Adrenal gland (tissue), 9 donors: ENCODE measurements at regions not wholly inside any gene's neighbourhood (a gene's known extent, or its start where the extent isn't known, plus 50 kb on each side); places are given as distances from the start of the nearest gene placed in this dataset.

Source experiments
- DNase-seq, 7 donors: peaks; one replicate each; pipeline ENCODE4 v3.0.0-alpha.2; 2019 to 2020
- H3K27ac ChIP-seq, 5 donors: fragments of 200-600 bp; sonication (generic) in 4 of 5; 1 replicate in 3 of 5; 2 replicates in 2 of 5; pipeline versions ENCODE4 v1.5.1 to v1.8.0; 2016 to 2020; ENCODE audit warnings: mild to moderate bottlenecking in 1 of 5
- H3K27me3 ChIP-seq: fragments of 200-600 bp; 2 replicates; pipeline ENCODE4 v1.8.0; 2021
- H3K36me3 ChIP-seq, 2 donors: fragments of 200-600 bp; replicated peaks in 1 of 2; 1 replicate in 1 of 2; 2 replicates in 1 of 2; pipeline versions ENCODE4 v1.5.1 to v1.8.0; 2018 to 2022
- H3K4me1 ChIP-seq, 2 donors: fragments of 200-600 bp; replicated peaks in 1 of 2; 1 replicate in 1 of 2; 2 replicates in 1 of 2; pipeline versions ENCODE4 v1.5.1 to v1.8.0; 2018 to 2021
- H3K4me3 ChIP-seq, 4 donors: fragments of 200-600 bp; sonication (generic) in 3 of 4; one replicate each; pipeline ENCODE4 v1.5.1; 2016 to 2018
- H3K9me3 ChIP-seq, 3 donors: fragments of 200-600 bp; sonication (generic) in 1 of 3; replicated peaks in 1 of 3; 1 replicate in 2 of 3; 2 replicates in 1 of 3; pipeline versions ENCODE4 v1.5.1 to v1.8.0; 2016 to 2021
- POLR2A ChIP-seq, 2 donors: fragments of 450-650 bp; IDR thresholded peaks; one replicate each; pipeline ENCODE4 v1.6.1; 2017; ENCODE audit warnings: antibody characterized with exemption in 2 of 2, mild to moderate bottlenecking in 2 of 2, moderate library complexity in 1 of 2
- WGBS, 4 donors: extraction: QIAGEN DNeasy Blood & Tissue Kit in 2 of 4; methylation state at CpG; one replicate each; pipeline versions ENCODE4 v1.1.5 to v1.1.7; 2013 to 2017; 5-methylcytosine and 5-hydroxymethylcytosine counted together
- intact Hi-C, 2 donors: fragments of 100-400 bp; cut with DNase I; formaldehyde crosslinking; loops; one replicate each; pipeline versions ENCODE4 v1.14.1 to v1.15.0; 2022 to 2023
- TF ChIP-seq, protein P1 (sequence below), 6 experiments: fragments of 450-650 bp in 4 of 6; fragments of 200-600 bp in 2 of 6; sonication (generic) in 1 of 6; IDR thresholded peaks; 1 replicate in 5 of 6; 2 replicates in 1 of 6; pipeline versions ENCODE4 v1.5.1 to v1.8.0; 2016 to 2021; ENCODE audit warnings: antibody characterized with exemption in 6 of 6, mild to moderate bottlenecking in 2 of 6, moderate library complexity in 1 of 6
- donor health status: healthy with polysubstance abuse.
- donor health status: Bipolar disorder and iron deficiency.
- donor health status: DM: yes; HTN: yes; CAD: no.
- donor health status: DM: no; HTN: no; CAD: no.
- donor health status: DM: no; HTN: no; CAD: no.

DNA sequence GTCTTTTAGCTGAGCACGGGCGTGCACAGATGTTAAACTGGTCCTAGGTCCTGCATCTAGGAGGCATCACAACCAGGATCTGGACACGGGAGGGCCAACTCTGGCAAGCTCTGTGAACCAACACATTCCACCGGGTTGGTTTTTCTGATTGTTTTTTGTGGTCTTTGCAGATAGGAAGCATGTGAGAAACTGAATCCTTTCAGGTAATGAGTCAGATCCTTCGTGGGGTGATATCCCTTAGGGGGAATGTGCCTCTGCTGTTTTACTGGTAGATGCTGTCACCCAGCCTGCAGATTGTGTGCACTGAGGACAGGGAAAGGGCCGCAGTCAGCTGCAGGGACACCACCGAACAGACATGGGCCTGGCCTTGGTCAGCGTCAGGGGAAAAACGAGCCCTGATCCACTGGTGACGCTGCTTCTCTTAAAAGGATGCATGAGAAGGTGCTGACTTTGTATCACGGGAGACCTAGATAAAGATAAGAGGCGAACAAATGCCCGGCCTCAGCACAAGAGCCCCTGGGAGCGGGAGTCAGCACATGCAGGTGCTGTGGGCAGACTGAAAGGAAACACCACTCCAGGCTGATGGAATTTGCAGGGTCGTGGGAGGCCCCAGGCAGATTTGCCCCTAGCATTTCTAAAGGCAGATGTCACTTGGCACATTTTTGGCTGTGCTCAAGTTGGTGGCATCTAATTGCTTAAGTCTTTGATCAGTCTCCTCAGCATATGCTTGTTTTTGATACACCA, 51.1 kb downstream of the DOP1B start:
- H3K36me3 ChIP-seq: no peaks in the 10 kb centered on the region
- H3K9me3 ChIP-seq: no peaks in the 10 kb centered on the region
- WGBS, 4 donors: 87 to 90% (median 88%) methylated on average over 13 to 15 of the region's 15 CpGs
- H3K27ac ChIP-seq: no peak overlapping the region
- H3K4me3 ChIP-seq: no peak overlapping the region
- no peaks in the 10 kb centered on the region for H3K27me3 ChIP-seq
- H3K4me1 ChIP-seq: peaks cover 0 to 3% of the 10 kb centered on the region in 2 donors
- no peak for DNase-seq
- no peak for TF ChIP-seq POLR2A (IDR thresholded peaks at IDR 0.05)
- TF ChIP-seq, protein P1, sequence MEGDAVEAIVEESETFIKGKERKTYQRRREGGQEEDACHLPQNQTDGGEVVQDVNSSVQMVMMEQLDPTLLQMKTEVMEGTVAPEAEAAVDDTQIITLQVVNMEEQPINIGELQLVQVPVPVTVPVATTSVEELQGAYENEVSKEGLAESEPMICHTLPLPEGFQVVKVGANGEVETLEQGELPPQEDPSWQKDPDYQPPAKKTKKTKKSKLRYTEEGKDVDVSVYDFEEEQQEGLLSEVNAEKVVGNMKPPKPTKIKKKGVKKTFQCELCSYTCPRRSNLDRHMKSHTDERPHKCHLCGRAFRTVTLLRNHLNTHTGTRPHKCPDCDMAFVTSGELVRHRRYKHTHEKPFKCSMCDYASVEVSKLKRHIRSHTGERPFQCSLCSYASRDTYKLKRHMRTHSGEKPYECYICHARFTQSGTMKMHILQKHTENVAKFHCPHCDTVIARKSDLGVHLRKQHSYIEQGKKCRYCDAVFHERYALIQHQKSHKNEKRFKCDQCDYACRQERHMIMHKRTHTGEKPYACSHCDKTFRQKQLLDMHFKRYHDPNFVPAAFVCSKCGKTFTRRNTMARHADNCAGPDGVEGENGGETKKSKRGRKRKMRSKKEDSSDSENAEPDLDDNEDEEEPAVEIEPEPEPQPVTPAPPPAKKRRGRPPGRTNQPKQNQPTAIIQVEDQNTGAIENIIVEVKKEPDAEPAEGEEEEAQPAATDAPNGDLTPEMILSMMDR (IDR thresholded peaks at IDR 0.05): no peak
- intact Hi-C loops: loop anchor here in 1 of 2 donors (10.0 kb wide), 1 partner anchor 63 kb away; no protein-coding TSS in a partner anchor

- H3K27ac ChIP-seq: no peak overlapping the region
- no peaks in the 10 kb centered on the region for H3K27me3 ChIP-seq
- WGBS, 4 donors: 90 to 96% (median 94%) methylated on average over 19 to 27 of the region's 27 CpGs
- peaks cover 0 to 3% of the 10 kb centered on the region in 2 donors for H3K4me1 ChIP-seq
- TF ChIP-seq POLR2A (IDR thresholded peaks at IDR 0.05): no peak
- TF ChIP-seq, protein P1 (IDR thresholded peaks at IDR 0.05): no peak
- no peak for DNase-seq
- no peaks in the 10 kb centered on the region for H3K36me3 ChIP-seq
- no peaks in the 10 kb centered on the region for H3K9me3 ChIP-seq
- H3K4me3 ChIP-seq: no peak overlapping the region
- intact Hi-C loops: loop anchor here in 1 of 2 donors (10.0 kb wide), 1 partner anchor 64 kb away; no protein-coding TSS in a partner anchor
Measured at GRCh38 chr21:36208326-36209013, 51.8 kb downstream of the DOP1B start.

DNA sequence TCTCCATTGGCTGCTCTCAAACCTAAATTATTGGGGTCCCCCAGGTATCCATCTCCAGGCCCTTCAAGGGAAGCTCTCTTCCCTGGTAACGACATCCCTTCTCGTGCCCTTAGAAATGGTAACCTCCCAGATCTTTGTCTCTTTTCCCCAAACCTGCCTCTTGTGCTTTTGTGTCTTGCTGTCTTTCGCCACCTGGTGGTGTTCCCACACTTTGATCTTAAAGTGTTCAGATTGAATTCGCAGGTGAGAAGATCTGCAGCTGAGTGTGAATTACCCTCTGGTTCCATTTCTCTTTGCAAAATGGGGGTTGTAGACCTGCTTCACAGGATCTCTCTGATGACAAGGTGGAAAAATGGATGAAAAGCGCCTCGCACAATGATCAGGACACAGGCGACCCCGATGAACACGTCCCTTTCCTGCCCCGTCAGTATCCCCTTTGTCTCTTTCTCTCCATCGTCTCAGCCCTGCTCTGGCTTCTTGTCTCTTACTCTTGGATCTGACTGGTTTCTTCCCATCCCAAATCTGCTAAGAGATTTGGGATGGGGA, 53.1 kb downstream of the DOP1B start:
- WGBS, 4 donors: 74 to 81% (median 76%) methylated on average over 11 of the region's 11 CpGs
- Histone ChIP-seq H3K27ac (peak overlapping the region in 2 of 5 donors; percentile 46 to 71), H3K9me3 (no peaks in the 10 kb centered on the region), H3K36me3 (no peaks in the 10 kb centered on the region), H3K27me3 (no peaks in the 10 kb centered on the region), H3K4me3 (no peak overlapping the region), H3K4me1 (peaks cover 0 to 3% of the 10 kb centered on the region in 2 donors)
- TF ChIP-seq, protein P1 (IDR thresholded peaks at IDR 0.05): peak; percentile 21 to 66 (median 56)
- TF ChIP-seq POLR2A (IDR thresholded peaks at IDR 0.05): no peak
- intact Hi-C loops: loop anchor here (5.0 to 10.0 kb wide), 2 partner anchors 65 to 72 kb away; partner anchors contain the start of gene CBR3 (in 1 of the 2)
- peak in 6 of 7 donors; percentile 44 to 70 (median 58) for DNase-seq
